HCEC 1CT (cell line): ENCODE measurements at regions not wholly inside any gene's neighbourhood (a gene's known extent, or its start where the extent isn't known, plus 50 kb on each side); places are given as distances from the start of the nearest gene placed in this dataset.
"Not testable (repeated sequence)": the region's sequence is repeated elsewhere in the genome, so short reads cannot be mapped to it uniquely, and the experiment has no call there.

Experiments
- DNase-seq: peaks from one replicate; pipeline ENCODE4 v3.0.0-alpha.2; 2017

DNA sequence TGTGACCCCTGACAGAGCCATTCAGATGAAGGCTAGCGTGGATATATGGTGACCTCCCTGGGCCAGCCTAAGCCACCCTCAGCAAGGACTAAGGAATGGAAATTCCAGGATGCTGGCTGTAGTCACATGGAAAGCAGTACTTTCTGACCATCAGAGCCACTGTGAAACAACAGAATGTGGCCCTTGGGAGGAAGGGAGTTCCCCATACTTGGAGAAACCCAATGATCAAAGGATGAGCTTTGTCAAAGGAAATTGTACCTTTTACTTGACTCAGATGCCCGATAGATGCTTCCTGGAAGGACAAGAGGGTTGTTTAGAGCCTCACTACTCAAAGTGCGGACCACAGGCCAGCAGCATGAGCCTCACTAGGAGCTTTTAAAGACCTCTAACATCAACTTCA lies 484.5 kb upstream of the PROK2 start:
- no peak for DNase-seq

- not testable (repeated sequence) for DNase-seq
Observed at GRCh38 chr3:72266921-72267524, 482.1 kb upstream of the PROK2 start.

DNA sequence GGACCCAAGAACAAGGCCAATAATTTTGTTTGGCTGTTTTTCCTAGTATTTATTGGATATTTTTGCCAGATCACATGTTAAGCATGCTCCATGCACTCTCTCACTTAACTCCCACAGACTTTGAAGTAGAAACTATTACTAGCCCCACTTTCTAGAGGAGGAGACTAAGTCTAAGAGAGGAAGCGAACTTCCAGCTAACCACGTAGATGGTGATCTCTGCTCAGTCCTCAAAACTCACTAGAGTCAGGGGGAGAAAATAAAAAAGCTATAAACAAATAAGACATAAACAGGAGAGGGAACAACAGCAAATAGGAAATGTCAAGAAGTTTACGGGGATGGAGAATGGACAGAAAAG lies 481.0 kb upstream of the PROK2 start:
- no peak for DNase-seq

DNA sequence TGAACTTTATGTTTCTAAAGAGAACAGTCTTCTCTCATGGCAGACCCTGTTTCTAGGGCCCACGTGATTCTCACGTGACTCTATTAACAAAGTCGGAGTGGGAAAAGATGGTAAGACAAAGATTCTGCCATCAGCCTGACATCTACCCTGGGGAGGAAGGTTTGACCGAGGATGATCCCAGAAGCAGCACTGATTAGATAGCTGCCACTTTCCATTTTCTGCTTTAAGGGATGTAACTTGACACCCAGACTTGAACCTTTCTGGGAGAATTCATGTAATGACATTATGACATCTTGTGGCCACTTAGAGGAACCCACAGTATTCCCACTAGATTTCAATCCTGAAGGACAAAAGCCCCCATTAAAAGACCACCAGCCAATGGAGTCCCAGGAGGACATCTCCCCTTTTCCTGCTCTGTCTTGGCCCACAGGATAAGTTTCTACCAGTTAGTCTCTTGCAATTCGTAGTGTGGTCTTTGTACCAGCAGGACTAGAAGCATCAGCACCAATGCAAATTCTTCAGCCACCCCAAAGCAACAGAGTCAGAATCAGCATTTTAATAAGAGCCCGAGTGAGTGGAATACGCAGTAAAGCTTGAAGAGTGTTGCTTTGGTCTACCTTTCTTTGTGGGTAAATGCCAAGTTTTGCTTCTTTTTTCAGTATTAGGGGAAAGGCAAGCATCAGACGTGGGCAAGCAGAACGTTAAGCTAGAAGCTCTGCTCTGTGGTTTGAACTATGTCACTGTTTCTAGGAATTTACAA lies 480.5 kb upstream of the PROK2 start:
- peak; percentile 57 for DNase-seq

- peak; percentile 51 for DNase-seq
Observed at GRCh38 chr3:72263223-72263990, 478.5 kb upstream of the PROK2 start.

DNA sequence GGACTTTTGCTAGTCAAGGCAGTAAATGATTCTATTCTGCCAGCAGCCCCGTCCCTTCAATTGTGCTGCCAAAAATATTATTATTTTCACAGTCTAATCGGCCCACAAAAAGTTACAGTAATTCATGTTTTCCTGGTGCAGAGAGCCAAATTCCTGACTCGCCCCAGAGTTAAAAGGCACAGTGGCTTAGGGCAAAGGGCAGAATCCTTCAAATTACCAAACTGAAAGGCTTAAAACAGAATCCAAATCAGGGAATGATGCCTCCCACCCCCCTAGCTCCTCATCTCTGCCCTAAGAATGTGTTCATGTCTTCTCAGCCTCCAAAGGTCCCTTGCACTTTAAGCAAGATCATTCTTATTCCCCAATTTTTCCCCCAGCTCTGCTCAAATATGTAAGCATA lies 477.8 kb upstream of the PROK2 start:
- no peak for DNase-seq

DNA sequence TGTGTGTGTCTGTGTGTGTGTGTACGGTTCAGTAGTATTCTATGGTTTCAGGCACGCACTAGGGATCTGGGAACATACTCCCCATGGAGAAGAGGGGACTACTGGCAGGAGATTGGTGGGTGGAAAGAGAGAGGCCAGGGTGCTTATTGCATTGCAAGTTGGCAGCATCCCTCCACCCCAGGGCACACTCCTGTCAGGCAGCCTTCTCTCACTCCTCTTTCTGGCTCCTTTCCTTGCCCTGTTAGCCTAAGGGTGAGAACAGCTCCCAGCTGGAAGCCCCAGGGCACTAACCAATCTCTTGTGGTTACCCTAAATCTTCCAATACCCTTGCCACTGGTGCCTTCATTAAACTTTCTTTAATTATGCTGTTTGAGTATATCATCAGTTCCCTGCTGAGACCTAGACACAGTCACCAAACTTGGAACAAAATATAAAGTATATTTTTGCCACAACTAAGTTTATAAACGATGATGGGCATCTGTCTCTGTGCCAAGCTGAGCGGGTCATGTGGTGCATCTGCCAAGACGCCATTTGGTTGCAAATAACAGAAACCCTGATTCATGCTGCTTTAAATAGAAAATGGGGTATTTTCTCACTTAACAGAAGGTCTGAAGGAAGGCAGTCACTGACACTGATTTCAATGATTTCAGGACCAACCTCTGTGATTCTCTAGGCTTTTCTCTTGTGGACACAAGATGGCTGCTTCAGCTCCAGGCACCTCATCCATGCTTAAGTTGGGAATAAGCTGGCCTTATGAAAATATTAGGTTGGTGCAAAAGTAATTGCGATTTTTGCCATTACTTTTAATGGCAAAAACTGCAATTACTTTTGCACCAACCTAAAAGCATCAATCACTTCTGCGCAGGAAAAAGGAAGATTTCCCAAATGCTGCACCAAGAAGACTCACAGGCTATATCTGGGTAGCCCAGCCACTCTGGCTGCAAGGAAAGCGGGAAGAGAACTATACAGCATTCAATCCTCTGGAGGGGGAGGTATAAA lies 476.9 kb upstream of the PROK2 start:
- no peak for DNase-seq

DNA sequence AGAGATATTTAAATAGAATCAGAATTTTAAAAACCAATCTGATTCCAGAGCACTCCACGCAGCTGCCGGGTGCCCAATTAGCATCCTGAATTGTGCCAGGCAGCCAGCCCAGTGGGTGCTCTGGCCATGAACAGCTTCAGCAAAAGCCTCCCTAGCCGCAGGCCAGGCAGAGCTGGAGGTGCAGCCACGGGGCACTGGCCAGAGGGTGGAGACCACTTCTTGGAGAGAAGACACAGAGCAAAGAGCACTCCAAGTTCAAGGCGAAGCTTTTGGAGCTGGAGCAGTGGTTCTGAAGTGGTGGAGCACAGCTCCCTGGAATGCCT lies 475.6 kb upstream of the PROK2 start:
- DNase-seq: no peak

DNA sequence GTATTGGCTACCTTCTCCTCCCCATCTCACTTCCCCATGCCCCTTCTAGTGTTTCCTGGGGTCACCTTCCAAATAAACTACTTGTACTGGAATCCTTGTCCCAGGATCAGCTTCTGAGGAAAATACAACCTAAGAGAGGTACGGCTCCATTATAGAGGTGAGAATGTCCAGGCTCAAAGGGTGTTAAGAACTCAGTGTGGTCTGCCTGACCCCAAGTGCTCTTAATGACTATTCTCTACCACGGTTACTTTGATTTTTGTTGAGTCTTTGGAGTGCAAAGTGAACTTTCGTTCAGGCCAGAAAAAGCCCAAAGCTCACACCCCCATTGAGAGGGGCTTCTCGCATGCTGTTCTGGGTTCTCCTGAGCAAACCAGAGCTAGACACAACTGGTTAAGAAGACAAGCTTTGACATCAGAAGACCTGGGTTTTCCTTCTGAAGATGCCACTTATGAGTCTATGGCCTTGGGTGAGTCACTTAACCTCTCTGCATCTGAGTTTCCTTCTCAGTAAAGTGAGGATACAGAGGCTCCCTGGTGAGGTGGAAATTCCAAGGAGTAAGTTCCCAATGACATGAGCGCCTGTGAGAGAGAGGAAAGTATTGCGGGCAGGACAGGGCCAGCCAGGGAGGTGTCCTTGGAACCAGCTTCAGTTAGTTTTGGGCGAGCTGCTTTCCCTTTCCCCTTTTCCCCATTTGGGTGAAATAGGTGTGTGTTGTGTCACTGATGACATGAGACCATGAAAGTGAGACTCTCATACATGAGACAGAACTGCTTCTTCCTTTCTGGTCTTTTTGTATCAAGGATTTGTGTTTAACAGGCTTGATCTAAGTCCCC lies 475.0 kb upstream of the PROK2 start:
- DNase-seq: no peak

- DNase-seq: no peak
Observed at GRCh38 chr3:72258361-72259141, 473.6 kb upstream of the PROK2 start.

GRCh38 chr3:72257738-72258137 lies 472.8 kb upstream of the PROK2 start:
- no peak for DNase-seq

DNA sequence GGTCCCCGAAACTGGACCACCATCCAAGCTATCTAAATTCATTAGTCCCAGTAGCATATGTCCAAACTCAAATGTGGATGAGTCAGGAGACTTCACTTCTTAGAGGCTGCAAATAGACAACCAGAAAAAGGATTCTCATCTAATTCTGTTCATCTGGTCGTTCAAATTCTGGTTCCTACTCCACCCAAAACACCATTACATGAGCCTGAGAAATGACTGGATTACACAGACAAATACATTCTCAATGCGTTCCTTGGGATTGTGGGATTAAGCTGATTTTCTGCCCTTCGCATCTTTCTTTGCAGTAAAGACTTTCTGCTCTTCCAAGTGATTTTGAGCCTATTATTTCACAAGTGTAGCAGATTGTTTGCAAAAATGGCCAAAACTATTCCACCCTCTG lies 472.3 kb upstream of the PROK2 start:
- no peak for DNase-seq

DNA sequence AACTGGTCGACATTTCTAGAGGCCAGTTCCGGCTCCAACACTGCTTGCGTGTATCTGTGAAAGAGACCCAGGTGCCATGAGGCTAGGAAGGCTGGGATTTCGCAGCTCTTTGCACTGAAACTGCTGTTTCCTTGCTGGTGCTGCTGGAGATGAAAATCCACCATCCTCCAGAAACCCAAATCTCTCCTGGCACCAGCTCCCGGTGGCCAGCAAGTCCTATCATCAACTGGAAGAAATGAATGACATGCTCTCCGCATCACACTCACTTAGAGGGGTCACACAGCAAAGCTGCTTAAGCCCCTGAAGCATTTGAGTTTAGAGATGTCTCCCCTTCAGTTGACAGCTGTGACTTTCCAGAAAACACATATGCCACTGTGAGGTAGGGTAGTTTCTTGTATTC lies 471.8 kb upstream of the PROK2 start:
- DNase-seq: no peak

GRCh38 chr3:72255791-72256559 lies 471.0 kb upstream of the PROK2 start:
- no peak for DNase-seq

- no peak for DNase-seq
Observed at GRCh38 chr3:72255191-72255590, 470.2 kb upstream of the PROK2 start.

DNA sequence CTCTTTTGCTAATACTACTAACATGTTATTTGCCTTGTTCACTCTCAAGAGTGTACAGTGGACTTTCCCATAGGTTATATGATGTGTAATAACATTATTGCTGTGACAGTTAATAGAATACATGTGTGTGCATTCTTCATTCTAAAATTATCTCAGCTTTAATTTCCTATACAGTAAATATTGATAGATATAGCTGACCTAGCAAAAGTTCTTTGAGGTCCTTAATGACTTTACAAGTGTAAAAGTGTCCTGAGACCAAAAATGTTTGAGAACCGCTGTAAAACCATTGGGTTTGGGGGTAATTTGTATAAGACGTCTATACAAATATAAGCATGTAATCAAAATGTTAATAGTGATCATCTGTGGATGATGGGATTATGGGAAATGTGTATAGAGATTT lies 469.5 kb upstream of the PROK2 start:
- DNase-seq: no peak

DNA sequence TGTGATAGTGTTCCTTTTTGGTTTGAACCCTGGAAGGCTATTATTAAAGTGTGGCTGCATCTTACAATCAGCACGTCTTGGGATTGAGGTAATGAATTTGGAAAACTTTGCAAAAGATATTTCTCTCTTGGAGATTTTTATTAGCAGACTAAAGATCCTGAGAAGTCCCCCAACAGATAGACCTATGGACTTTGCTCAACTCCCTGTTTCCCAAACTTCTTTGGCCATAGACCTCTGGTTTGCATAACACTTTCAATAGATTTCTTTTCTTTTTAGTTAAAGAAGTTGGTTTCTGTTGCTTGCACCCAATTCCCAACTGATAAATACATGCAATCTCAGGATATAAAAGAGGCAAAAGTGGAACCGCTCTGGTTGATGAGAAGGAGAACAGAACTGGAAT lies 465.8 kb upstream of the PROK2 start:
- no peak for DNase-seq

GRCh38 chr3:72248869-72249268 lies 463.9 kb upstream of the PROK2 start:
- no peak for DNase-seq

DNA sequence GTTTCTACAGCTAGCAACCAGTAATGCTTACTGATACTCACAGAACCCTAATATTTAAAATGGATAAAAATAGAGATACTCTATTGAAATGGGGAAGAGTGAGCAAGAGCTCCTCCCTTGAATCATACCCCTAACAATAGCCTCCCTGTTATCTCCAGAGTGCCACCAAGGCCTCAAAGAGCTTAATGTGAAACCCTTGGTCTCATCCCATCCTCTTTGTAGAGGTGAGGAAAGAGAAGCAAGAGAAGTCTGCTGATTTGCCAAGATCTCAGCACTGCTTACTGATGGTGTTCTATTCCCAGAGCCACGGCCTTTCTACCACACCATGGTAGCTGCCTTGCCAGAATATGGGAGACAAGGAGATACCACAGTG lies 463.4 kb upstream of the PROK2 start:
- no peak for DNase-seq

GRCh38 chr3:72247645-72248388 lies 462.9 kb upstream of the PROK2 start:
- DNase-seq: no peak
